ENCODE measurements at regions not wholly inside any gene's neighbourhood (a gene's known extent, or its start where the extent isn't known, plus 50 kb on each side); places are given as distances from the start of the nearest gene placed in this dataset.

GRCh38 chr6:163728442-163729126 lies 314.1 kb downstream of the QKI start:
- no peak for TF ChIP-seq CTCF (IDR thresholded peaks at IDR 0.05; ENCODE audit: insufficient read depth, low read depth, low read length, missing control alignments)
- DNase-seq (ENCODE audit: low read depth) = no peak
- H3K4me3 ChIP-seq (ENCODE audit: low read depth, low read length) = no peak overlapping the region

DNA sequence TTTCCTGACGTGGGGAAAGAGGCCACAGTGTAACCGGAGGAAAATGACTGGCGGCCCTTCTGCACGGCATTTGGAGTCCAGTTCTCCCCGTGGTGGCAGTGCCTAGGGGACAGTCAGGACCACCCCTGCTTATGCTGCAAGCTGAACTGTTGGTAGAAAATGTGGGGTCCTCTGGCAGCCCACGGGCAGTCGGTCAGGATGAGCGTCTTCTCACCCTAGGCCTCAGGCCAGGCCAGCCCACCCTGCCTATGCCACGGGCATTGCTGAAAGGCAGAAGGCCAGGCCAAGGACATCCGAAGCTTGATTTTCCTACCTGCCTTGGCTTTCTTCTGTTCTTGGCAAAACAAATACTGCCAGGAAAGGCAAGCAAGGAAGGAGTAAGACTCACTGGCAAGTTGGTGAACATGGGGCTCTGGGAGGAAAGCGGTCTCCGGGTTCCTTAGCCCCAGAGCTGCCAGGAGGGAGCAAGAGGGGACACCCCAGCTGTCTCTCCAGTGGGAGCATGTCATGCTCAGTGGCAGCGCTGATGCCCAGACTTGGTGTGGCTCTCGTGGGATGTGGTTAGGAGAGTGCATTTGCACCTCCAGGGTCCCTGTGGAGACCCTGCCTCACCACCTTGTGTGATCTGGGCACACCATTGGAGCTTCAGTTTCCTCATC lies 311.6 kb downstream of the QKI start:
- no peak overlapping the region for H3K4me3 ChIP-seq (ENCODE audit: low read depth, low read length)
- no peak for DNase-seq (ENCODE audit: low read depth)
- no peak for TF ChIP-seq CTCF (IDR thresholded peaks at IDR 0.05; ENCODE audit: insufficient read depth, low read depth, low read length, missing control alignments)

DNA sequence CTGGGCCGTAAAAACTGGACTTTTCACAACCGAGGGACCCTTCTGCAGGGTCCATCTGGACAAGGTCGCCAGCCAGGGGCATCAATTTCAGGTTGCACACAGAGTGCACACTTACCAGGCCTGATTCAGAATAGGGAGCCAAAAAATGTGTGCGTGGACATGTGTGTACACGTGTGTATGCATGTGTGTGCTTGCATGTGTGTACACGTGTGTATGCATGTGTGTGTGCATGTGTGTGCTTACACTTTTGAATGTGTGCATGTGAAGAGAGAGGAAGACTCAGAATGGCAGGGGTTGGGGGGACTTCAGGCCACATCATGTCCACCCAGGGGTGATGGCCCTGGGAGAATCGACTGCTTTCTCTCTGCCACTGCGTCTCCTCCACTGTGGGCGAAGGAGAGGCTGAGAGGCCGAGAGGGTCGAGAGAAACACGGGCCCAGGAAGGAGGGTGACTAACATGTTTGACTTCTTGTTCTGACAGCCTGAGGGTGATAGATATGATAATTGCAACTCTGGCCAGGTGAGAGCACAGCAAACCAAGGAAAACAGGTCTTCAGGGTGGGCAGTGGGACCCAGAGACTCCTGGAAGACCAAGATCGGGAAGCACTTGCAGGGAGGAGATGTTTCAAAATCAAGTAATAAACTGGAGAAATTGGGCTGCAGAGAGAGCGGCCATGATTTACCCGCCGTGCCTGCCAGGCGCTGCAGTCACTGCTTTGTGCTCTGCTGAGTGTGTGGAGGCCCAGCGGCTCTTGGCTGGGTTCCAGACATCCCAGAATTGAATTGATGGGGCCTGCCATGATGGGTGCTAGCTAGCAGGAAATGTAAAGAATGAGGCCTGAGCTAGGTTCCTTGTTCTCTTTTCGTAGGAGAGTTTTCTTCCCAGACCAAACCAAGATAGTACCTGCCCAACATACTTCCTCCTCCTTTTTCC lies 310.8 kb downstream of the QKI start:
- no peak for DNase-seq (ENCODE audit: low read depth)
- no peak overlapping the region for H3K4me3 ChIP-seq (ENCODE audit: low read depth, low read length)
- TF ChIP-seq CTCF (IDR thresholded peaks at IDR 0.05; ENCODE audit: insufficient read depth, low read depth, low read length, missing control alignments) = no peak

DNA sequence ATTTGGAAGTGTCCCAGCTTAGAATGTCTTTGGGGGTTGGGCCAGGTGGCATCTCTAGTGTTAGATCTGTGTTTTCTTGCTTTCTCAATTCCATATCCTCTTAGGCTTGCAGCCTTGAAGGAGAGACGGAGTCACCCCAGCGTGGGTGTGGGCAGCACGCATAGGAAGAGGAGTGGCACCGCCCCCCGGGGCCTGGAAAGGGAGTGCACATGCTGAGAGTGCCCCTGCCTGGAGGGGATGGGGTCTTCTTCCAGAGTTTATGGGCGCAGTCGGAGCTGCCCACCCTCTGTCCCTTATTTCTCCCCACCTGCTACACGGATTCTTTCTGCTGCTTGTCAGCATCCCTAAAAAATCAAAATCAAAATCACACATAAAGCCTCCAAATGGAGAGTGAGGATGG lies 309.7 kb downstream of the QKI start:
- no peak overlapping the region for H3K4me3 ChIP-seq (ENCODE audit: low read depth, low read length)
- no peak for TF ChIP-seq CTCF (IDR thresholded peaks at IDR 0.05; ENCODE audit: insufficient read depth, low read depth, low read length, missing control alignments)
- DNase-seq (ENCODE audit: low read depth) = no peak

DNA sequence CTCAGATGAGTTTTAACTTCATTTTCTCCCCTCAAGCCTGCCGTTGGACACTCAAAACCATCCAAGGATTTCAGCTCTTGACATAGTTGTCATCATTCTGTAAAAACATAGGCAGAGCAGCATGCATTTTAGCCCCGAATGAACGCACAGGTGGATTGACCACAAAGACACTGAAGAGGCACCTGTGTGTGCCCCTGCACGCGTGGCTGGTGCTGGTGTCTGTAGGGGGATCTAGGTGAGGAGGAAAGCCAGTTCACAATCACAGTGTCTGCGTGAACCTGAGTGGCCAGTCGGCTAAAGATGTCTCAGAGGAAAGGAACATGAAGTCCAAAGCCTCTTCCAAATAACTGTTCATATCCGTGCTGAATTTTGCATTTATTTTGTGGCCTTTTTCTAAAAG lies 309.2 kb downstream of the QKI start:
- no peak for DNase-seq (ENCODE audit: low read depth)
- no peak for TF ChIP-seq CTCF (IDR thresholded peaks at IDR 0.05; ENCODE audit: insufficient read depth, low read depth, low read length, missing control alignments)
- H3K4me3 ChIP-seq (ENCODE audit: low read depth, low read length) = no peak overlapping the region

DNA sequence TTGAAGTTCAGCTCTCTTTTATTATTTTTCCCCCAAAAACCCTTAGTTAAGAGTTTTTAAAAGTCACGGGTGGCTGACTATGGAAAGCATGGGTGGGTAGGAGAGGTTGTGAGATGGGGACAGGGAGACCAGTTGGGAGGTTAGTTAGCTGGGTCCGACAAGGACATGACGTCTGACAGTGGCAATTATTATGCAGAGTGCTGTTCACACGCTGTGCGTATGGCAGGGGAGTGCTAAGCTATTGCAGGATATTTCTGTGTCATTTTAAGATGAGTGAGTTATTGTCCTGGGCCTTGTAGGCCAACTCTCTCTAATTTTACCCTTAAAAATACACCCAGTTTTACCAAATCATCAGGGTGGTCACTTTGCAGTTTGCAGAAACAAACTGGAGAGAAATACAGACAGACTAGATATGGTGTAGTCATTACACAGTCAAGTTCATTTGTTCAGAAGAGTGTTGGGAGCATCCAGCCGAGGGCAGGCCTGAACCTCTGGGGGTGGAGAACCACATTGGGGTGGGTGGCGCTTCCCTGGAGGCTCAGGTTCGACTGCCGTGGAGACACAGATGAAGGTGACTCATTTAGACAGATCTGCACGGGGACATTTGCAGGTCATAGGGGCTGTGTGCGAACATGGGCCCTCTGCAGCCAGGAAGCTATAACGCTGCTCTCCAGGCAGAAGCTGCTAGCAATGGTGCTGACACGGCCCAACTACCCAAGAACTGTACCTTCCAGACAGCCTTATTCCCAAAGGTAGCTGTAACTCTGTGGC lies 307.6 kb downstream of the QKI start:
- DNase-seq (ENCODE audit: low read depth) = no peak
- no peak overlapping the region for H3K4me3 ChIP-seq (ENCODE audit: low read depth, low read length)
- TF ChIP-seq CTCF (IDR thresholded peaks at IDR 0.05; ENCODE audit: insufficient read depth, low read depth, low read length, missing control alignments) = no peak
